ENCODE measurements at regions not wholly inside any gene's neighbourhood (a gene's known extent, or its start where the extent isn't known, plus 50 kb on each side); places are given as distances from the start of the nearest gene placed in this dataset.

GRCh38 chr6:122890250-122890649 lies 101.2 kb downstream of the SMPDL3A start (continued):
- TF ChIP-seq SIRT6 (IDR thresholded peaks at IDR 0.05; ENCODE audit: low read length): no peak
- no peak for TF ChIP-seq NRF1 (IDR thresholded peaks at IDR 0.05; ENCODE audit: low read depth, low read length)

DNA sequence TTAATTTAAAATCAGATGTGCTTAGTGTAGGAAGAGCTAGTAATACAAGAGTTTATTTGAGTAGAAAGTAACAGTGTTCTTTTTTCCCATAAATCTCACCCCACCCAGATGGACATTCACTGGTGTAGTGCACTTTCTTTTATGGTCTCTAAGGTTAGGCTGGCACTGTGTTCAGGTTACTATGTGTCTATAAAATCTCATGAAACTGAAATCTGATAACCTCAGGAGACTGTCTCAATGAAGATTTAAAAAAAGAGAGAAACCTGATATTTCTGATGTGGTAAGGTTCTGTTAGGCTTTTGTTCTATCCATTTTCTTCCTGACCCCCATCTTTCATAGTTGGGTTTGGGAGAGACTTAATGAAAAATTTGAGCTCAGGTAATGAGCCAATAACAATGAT lies 101.2 kb upstream of the CLVS2 start:
- CTCF ChIA-PET (ENCODE audit: partially characterized antibody): no interaction called here

More for the DNA sequence above, 101.2 kb upstream of the CLVS2 start:
- Histone ChIP-seq H4K5ac (ENCODE audit: insufficient read length, low read depth, low read length) (no peak overlapping the region), H4K8ac (ENCODE audit: extremely low read depth, insufficient read depth, low read length) (no peak overlapping the region), H3K18ac (ENCODE audit: extremely low read depth, low read length) (no peak overlapping the region), H3K27me3 (replicated peaks in 1 of 4; ENCODE audit: control insufficient read depth in 3 of 4, extremely low read depth in 1 of 4, insufficient read depth in 3 of 4, low read length in 3 of 4) (no peaks in the 10 kb centered on the region), H3K23me2 (ENCODE audit: low read depth, low read length) (no peaks in the 10 kb centered on the region), H2AK5ac (ENCODE audit: low read depth, low read length) (no peak overlapping the region), H3K4me1 (replicated peaks in 1 of 4; ENCODE audit: control insufficient read depth in 3 of 4, insufficient read depth in 4 of 4, low read length in 3 of 4) (no peaks in the 10 kb centered on the region), H3K79me1 (ENCODE audit: low read depth, low read length) (no peaks in the 10 kb centered on the region), H2BK15ac (ENCODE audit: low read length) (no peak overlapping the region), H3K9ac (replicated peaks in 1 of 4; ENCODE audit: extremely low read depth in 1 of 4, low read depth in 3 of 4, low read length in 3 of 4) (no peak overlapping the region), H2AFZ (ENCODE audit: low read length) (no peak overlapping the region), H3K9me3 (ENCODE audit: insufficient read depth in 2 of 2, low read depth in 1 of 2, low read length in 1 of 2) (no peaks in the 10 kb centered on the region), H4K20me1 (replicated peaks in 1 of 2; ENCODE audit: control insufficient read depth in 1 of 2, insufficient read depth in 2 of 2, low read length in 2 of 2) (no peaks in the 10 kb centered on the region), H2BK5ac (ENCODE audit: low read depth, low read length) (no peak overlapping the region), H3K27ac (ENCODE audit: low read depth, low read length) (no peak overlapping the region), H3K56ac (replicated peaks; ENCODE audit: insufficient read length, low read depth, low read length) (no peak overlapping the region), H3K23ac (ENCODE audit: insufficient read length) (no peak overlapping the region), H3K79me2 (ENCODE audit: control insufficient read depth in 1 of 2, insufficient read depth in 2 of 2, low read length in 2 of 2) (no peaks in the 10 kb centered on the region), H3K4me3 (ENCODE audit: extremely low read depth in 1 of 4, insufficient read depth in 2 of 4, low read depth in 3 of 4, low read length in 4 of 4) (no peak overlapping the region), H4K91ac (replicated peaks; ENCODE audit: insufficient read length, low read length) (no peak overlapping the region), H2BK12ac (ENCODE audit: low read depth, low read length) (no peak overlapping the region), H2BK120ac (replicated peaks; ENCODE audit: low read depth, low read length) (no peak overlapping the region), H3K14ac (ENCODE audit: insufficient read length) (no peak overlapping the region), H3K4ac (replicated peaks; ENCODE audit: insufficient read length, low read depth, low read length) (no peak overlapping the region), H3K36me3 (ENCODE audit: control insufficient read depth in 2 of 4, insufficient read depth in 4 of 4, low read length in 3 of 4) (no peaks in the 10 kb centered on the region), H2BK20ac (ENCODE audit: low read length) (no peak overlapping the region), H3K4me2 (ENCODE audit: insufficient read depth in 1 of 2, low read depth in 2 of 2, low read length in 2 of 2) (no peak overlapping the region)
- DNase-seq (ENCODE audit: low read depth in 1 of 2, low spot score in 2 of 2): no peak
- POLR2A ChIA-PET (ENCODE audit: partially characterized antibody): no interaction called here
- TF ChIP-seq MAFK (IDR thresholded peaks at IDR 0.05; ENCODE audit: low read depth, low read length) (no peak), SUZ12 (IDR thresholded peaks at IDR 0.05; ENCODE audit: low read length) (no peak), ZNF274 (IDR thresholded peaks at IDR 0.05; ENCODE audit: borderline replicate concordance, extremely low read depth, low read length) (no peak), TAF7 (optimal IDR thresholded peaks at IDR 0.05; ENCODE audit: borderline replicate concordance, low read depth, low read length) (no peak), CTCF (IDR thresholded peaks at IDR 0.05; ENCODE audit: control extremely low read depth in 1 of 3, insufficient read depth in 1 of 3, low read depth in 1 of 3, low read length in 3 of 3) (no peak), TBP (IDR thresholded peaks at IDR 0.05; ENCODE audit: low read depth, low read length) (no peak), ASH2L (IDR thresholded peaks at IDR 0.05; ENCODE audit: low read length) (no peak), CBX5 (IDR thresholded peaks at IDR 0.05; ENCODE audit: low read depth, low read length) (no peak), EZH2 (IDR thresholded peaks at IDR 0.05; ENCODE audit: low read depth, low read length, severe bottlenecking) (no peak)
- FAIRE-seq: no peak

Measured in H1 (cell line).